ENCODE measurements at regions not wholly inside any gene's neighbourhood (a gene's known extent, or its start where the extent isn't known, plus 50 kb on each side); places are given as distances from the start of the nearest gene placed in this dataset.

DNA sequence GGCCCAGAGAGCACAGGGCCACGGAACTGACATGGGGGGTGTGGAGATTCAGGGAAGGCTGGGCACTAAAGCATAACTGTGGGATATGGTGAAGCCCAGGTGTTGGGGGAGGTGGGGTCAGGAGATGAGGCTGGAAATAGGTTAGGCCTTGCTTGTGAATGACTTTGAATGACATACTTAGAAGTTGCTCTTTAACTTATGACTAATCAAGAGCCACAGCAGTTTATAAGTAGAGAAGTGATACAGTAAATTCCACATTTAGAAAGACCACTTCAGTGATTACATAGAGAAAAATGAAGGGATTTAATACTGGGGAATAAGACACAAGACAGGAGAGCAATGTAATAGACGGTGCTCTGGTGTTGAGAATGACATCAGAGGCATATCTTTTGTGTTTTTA, 120.8 kb upstream of the SEC61G start:
- TF ChIP-seq CTCF (IDR thresholded peaks at IDR 0.05), result no peak
- TF ChIP-seq POLR2AphosphoS5 (IDR thresholded peaks at IDR 0.05), result no peak
- no peak for TF ChIP-seq POLR2A (IDR thresholded peaks at IDR 0.05; ENCODE audit: low read depth)
- no peak for TF ChIP-seq EP300 (IDR thresholded peaks at IDR 0.05)
